ENCODE measurements at regions not wholly inside any gene's neighbourhood (a gene's known extent, or its start where the extent isn't known, plus 50 kb on each side); places are given as distances from the start of the nearest gene placed in this dataset.

DNA sequence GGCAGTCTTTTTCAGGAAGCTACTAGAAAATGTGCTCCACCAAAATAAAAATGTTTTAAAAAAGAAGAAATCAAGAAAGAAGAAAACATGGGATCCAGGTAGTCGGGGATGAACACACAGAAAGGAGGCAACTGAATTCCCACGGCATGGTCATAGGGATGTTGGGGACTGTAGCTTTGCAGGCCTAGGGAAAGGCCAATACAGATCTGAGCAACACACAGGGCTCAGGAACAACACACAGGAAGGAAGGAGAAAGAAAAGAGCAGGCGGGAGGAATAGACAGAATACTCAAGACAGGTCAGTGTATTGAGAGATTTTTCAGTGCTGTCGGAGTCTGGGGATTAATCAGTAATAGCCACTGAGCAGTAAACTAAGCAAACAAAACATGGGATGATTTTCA, 142.7 kb upstream of the SYT6 start:
- TF ChIP-seq, protein P1, sequence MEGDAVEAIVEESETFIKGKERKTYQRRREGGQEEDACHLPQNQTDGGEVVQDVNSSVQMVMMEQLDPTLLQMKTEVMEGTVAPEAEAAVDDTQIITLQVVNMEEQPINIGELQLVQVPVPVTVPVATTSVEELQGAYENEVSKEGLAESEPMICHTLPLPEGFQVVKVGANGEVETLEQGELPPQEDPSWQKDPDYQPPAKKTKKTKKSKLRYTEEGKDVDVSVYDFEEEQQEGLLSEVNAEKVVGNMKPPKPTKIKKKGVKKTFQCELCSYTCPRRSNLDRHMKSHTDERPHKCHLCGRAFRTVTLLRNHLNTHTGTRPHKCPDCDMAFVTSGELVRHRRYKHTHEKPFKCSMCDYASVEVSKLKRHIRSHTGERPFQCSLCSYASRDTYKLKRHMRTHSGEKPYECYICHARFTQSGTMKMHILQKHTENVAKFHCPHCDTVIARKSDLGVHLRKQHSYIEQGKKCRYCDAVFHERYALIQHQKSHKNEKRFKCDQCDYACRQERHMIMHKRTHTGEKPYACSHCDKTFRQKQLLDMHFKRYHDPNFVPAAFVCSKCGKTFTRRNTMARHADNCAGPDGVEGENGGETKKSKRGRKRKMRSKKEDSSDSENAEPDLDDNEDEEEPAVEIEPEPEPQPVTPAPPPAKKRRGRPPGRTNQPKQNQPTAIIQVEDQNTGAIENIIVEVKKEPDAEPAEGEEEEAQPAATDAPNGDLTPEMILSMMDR (IDR thresholded peaks at IDR 0.05): no peak
- TF ChIP-seq POLR2AphosphoS5 (IDR thresholded peaks at IDR 0.05): no peak

Data from sigmoid colon (tissue), 4 donors.